Putamen (tissue), 1 donor: ENCODE measurements at regions not wholly inside any gene's neighbourhood (a gene's known extent, or its start where the extent isn't known, plus 50 kb on each side); places are given as distances from the start of the nearest gene placed in this dataset.

ENCODE experiments used
- DNase-seq: peaks from one replicate; pipeline ENCODE4 v3.0.0-alpha.2; 2016; ENCODE audit warnings: low spot score

DNA sequence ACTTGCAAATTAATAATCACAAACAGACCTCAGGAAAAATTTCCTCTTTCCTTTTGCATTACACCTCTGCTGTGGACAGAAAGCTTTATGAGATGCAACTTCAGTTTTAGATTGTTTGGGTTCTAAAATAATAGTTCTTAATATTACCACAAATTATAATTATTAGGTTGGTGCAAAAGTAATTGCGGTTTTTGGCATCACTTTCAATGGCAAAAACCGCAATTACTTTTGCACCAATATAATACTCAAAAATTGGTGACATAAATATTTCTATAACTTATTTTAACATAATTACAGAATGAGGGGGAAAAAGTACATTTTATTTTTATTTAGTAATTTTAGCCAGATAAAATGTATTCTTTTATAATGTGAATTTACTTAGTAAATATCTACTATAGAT lies 804.4 kb upstream of the FAM98A start:
- DNase-seq = no peak

DNA sequence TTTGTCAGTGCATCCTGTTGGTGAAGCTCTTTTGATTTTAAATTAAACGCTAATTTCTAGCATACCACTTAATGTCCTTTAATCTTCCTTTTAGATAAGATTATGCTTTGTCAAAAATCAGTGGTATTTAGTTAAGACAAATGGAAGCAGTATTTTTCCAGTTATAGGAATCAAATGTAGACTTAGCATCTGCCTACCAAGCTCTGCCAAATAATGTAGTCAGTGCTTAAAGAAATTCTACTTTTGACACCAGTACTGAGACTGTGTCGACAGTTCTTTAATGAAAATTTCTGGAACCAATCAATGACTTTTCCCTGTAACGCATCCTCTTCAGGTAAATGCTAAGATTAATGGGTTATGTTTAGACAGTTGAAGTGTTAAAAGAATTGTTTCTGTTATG lies 803.3 kb upstream of the FAM98A start:
- DNase-seq = no peak

DNA sequence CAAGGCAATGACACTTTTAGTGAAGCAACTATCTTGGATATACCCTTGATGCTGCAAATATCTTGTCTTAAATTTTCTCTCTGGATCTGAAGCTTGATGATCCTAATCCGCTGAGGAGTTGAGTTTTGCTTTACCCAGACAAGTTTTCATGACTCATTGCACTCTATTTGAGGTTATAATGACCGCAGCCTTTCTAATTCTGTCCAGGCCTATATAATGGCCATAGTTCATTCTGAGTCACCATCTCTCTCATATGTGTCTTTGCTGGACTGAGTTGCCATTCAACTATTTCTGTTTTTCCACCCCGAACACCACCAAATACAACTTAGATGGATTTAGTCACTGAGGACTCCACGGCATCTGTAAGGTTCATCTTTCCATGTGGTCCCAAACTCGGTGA lies 802.1 kb upstream of the FAM98A start:
- no peak for DNase-seq

DNA sequence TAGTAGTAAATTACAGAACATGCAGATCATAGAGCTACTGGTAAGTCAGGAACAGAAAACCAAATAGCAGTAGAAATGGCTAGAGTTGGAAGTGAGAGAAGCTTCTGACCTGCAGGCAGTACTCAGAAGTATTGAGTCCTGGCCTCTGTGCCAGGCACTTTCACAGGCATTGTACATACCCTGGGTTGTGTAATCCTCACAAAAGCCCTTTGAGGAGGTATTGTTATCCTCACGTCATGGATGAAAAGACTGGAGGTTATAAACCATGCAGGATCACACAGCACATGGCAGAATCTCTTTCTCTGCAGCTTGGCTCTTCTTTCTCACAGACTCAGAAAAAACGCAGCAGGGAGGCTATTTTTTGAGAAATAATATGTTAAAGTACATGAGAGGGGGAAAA lies 789.3 kb upstream of the FAM98A start:
- DNase-seq = no peak

DNA sequence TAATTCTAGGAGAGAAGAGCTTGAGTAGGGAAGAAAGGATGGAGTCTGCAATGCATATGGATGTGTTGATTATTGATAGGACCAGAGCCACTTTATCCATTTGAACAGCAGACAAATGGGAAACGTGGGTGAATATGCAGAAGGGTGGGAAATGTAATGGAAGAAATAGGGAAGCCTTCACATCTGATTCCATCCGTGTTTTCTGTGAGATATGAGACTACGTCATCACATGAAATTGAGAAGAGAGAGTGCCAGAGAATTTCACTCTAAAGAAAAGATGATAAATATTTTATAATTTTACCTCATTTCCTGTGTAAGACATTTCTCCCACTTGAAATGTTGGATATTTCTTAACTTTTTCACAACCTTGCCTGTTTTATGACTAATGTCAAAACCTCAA lies 788.4 kb upstream of the FAM98A start:
- DNase-seq = no peak

DNA sequence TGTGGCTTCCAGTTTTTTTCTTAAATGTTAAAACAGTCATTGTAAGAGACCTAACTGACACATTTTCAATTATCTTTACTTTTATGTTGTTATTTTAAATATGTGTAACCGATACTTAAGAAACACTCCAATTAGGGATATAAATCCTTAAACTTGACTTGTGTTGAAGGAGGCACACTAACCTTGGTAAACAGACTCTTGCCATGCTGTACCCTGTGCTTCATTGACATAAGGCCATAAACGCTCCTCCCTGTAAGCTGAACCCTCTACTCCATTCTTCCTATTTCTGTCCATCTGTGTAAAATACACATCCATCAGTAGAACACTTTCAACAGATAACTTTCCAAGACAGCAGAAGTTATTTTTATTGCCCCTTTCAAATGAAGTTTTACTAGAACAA lies 780.5 kb upstream of the FAM98A start:
- no peak for DNase-seq

DNA sequence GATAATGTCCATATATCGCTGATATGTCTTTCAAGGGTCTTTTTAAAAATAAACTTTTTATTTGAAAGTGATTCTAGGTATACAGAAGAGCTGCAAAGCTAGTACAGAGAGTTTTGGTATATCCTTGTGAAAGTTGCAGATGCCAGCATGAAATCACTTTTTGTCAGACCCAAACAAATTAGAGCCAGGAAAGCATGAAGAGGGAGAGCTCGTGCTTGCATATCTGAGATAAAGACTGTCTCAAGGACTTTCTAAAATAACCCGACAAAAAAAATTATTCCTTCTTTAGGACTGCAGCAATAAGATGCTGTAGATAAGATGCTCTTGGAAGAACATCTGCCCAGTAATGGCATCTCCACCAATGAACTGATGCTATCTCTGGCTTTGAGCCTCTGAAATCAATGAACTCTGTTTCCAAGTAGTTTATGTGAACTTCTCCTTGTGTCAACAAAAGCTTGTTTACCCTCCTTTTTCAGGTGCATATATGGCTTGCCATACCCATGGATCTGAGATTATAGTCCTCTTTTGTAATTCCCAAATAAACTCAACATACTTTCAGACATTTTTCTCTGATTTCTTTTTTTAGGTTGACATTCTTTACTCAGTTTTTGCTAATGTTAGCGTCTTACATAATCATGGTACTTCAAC lies 774.6 kb upstream of the FAM98A start:
- DNase-seq = no peak

DNA sequence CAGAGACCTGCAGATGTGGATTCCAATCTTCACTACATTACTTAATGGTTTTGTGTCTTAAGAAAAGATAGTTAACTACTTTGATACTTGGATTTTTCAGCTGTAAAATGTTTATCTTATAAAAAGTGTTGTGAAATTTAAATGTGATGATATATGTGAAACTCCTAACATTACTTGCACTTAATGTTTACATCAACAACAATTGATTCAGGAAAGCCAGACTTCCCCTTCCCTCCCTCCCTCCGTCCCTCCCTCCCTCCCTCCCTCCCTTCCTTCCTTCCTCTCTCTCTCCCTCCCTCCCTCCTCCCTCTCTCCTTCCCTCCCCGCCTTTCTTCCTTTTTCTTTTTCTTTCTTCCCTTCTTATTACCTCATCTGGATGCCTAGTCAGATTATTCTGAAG lies 773.9 kb upstream of the FAM98A start:
- no peak for DNase-seq

DNA sequence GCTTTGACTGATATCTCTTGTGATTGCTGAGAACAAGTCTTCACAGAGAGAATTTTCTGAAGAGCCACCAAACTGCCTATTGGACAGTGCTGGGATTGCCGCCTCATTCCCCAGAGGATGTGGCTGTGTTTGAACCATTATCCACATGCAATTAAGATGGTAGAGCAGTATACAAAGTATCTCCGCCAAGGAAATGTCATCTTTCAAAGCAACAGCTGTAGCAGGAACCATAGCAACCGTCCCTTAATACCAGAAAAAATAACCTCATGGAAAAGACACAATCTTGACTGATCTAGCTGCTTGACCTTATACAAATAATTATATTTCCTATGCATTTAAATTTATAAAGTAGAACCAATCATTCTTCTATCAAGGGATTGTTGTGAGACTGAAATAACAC lies 772.6 kb upstream of the FAM98A start:
- DNase-seq = no peak

DNA sequence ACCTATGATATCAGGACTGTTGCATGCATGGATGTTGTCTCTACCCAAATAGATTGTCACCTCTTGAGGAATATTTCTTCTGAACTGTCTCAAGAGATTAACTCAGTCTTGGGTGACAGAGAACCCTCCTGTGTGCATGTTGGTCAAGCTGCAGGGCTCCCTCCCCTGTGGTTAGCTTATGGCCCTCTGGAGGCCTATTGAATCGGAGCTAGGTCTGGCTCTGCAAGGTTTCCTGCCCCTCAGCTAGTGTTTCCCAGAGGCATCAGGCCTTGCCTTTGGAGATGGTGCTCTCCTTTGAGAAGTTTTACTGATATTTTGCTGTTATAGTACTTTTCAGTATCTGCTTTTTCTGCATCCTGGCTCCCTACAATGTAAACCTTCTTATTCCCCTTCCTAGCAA lies 769.2 kb upstream of the FAM98A start:
- DNase-seq = no peak

DNA sequence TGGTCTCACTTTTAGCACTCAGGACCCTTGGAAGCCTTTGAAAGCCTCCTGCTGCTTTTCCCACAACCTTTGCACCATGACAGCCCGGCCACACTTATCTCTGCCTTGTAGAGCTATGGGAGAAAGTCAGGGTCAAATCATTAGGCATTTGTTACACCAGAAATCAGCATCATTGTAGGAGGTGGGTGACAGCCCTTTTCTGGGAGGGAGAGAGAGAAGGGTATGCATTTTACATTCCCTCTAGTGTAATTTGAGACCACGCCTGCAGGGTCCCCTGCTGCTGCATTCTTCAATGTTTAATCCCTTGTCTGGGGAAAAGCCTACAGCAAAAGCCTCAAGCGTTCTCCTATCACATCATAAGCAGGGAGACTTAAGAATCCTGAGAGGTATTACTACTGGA lies 766.8 kb upstream of the FAM98A start:
- DNase-seq = no peak

DNA sequence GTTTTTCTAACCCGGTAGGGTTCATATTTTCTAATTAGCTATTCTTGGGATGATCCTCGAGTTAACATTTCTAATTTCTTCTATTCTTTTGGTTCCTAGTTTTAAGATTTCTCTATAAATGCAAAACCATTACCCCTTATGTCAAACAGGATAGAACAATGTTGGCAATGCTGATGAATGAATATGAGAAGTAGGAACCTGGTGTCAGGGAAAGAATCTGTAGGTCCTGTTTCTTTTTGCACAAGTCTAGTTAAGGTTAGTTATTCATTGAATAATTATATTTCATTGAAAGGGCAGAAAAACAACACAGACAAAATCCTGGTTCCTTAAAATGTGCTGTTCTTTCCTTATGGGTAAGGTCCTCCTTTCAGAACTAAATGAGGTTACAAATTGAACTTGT lies 766.4 kb upstream of the FAM98A start:
- no peak for DNase-seq

DNA sequence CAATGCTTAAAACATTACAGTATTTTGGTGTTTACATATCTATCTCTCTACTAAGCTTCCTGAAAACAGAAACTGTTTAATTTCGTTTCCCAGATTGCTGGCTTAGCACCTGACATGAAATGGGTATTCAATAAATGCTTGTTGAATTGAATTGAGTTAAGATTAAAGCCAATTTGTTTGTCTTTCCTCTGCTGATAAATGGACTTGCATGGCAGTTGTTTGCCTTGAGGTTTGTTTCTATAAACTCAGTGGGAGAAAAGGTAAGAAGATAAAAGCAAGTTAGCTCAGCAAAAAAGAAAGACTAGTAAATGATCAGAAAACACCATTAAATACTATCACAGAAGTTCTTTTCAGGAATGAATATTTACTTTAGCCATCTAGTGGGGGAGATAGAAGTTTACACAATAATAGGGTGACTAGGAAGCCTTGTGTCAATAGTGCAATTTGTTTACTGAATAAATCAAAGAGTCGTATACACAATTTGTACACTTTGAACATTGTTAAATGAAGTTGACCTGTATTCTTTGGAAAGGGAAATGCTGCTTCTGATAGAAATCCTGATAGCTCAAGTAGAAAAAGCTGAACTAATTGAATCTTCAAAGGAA lies 754.5 kb upstream of the FAM98A start:
- no peak for DNase-seq

DNA sequence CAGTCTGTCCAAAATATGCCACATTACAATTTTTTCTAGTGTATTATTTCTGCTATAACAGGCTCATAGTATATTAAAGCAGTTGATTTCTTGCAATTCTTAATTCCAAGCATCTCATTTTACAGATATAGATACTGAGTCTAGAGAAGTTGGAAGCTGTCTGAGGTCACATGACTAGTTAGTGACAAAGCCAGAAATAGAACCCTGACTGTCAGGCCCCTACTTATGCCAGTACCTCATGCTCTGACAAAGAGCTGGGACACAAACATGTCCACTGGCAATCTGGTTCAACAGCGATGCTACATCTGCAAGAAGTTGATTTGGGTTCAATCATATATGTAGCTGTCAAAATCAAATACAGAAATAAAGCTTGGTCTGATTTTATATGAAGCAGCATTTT lies 750.4 kb upstream of the FAM98A start:
- DNase-seq = no peak

DNA sequence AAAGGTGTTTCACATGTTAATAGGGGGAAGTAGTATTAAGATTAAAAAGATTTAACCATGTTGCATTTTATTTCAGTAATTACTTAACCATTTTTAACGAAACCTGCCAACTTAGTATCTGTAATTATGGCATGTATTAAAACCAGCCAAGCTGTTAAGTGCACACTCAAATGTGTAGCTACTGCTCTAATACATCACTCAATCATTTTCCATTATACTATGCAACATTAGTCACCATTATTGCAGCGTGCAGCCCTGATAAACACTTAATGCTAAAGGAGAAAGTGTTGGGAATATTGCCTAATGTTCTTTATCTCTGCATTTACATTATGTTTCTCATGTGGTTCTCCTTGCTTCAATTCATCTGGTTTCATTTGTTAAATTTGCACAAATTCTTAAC lies 745.9 kb upstream of the FAM98A start:
- no peak for DNase-seq

DNA sequence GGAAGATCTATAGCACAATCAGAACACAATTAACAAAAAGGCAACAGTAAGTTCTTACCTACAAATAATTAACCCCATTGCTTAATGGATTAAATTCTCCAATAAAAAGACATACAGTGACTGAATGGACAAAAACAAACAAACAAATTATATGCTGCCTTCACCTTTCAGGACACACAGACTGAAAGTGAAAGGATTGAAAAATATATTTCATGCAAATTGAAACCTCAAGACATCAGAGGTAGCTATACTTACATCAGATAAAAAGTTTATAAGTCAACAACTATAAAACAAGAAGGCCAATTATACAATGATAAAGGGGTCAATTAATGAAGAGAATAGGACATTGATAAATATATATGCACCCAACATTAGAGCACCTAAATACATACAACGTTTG lies 741.2 kb upstream of the FAM98A start:
- DNase-seq = no peak

DNA sequence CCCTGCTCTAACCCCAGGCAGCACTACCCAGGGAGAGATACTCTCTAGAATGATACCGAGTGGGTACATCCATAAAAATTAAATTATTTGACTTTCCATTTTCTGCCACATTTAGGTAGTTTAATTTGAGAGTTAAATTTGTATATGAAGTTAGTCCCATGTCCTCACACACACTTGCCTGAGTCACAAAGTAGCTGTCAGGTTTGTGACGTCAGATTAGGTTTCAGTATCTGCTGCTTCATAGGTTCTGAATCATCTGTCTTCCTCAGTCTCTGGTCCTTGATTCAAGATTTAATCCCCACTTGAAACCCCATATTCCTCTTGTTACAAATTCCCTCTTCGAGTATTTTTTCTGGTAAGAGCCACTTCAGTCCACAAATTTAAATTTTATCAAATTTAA lies 738.6 kb upstream of the FAM98A start:
- DNase-seq = no peak

DNA sequence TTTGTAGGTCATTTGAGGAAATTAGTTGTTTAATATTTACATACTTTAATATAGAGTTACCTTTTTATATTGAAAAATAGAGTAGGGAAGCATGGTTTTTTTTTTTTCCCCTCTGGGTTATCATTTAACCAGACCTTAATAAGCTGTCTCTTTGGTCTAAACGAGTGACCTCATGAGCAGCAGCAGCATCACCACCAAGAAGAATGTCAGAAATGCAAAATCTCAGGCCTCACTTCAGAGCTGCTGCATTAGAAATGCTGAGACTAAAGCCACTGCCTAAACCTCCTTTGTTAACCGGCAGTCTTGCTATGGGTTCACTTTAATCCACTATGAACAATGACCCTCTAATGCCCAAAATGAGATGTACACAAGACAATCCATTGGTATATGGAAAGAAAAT lies 733.7 kb upstream of the FAM98A start:
- DNase-seq = no peak

DNA sequence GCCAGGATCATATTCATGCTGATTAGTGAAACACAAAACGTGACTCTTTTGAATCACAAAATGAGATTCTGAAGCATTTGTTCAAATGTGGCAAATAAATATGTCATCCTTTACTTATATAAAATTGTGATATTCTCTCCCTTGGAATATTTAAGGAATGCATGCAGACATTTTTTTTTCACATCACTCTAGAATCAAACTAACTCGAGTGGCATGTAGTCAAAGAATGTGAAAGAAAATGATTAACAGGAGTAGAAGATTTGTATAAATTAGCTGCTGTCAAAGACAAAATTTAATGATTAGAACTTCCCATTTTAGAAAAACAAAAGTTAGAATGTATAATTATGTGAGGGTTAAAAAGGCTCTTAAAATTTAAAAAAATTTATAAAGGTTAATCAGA lies 721.0 kb upstream of the FAM98A start:
- no peak for DNase-seq

DNA sequence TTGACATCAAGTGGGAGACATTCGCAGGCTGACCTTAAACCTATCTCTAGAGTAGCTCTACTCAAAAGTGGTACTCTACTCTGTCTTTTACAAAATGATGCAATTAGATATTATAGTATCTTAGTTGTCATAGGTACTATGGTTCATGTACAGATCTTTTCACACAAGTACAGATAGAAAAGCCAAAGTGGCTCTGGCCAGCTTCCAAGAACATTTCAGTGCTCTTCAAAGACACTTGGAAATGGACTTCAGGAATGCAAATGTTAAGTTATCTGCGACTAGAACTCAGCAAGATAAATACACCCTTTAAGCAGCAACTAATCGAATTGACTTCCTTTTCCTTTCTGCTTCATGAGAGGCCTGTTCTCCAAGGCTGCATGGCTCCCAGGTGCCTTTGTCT lies 718.7 kb upstream of the FAM98A start:
- DNase-seq = no peak

DNA sequence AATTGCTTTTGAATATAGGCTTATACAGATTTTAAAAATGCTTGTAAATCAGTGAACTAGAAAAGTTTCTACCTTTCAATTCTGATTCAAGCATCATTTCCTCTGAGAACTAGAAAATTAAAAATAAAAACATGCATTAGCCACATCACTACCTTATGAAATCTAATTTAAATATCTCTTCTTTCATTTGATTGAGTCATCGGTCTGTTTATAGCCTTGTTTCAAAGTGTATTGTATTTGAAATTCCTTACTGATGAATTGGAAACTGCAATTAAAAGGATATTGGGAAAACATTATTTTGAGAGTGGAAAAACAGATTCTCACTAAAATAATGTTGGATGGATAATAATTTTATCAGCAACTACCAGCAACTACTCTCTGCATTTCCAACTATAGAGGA lies 717.7 kb upstream of the FAM98A start:
- DNase-seq = no peak

DNA sequence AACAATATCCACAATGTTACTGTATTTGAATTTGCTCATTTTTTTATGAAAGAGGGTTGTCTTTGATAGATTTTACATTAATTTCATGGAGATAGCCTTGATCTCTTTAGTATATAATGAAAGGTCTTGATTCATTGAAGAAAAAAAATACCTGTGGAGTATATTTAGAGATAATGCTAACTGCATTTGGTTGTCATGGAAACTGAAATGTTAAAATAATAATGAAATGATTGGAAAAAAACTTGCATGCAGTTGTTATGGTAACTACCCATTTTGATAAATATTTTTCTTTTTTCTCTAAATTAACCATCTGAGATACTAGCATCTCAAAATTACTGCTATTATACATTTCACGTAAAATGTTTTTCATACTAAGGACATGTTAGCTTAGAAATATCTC lies 712.7 kb upstream of the FAM98A start:
- DNase-seq = no peak

DNA sequence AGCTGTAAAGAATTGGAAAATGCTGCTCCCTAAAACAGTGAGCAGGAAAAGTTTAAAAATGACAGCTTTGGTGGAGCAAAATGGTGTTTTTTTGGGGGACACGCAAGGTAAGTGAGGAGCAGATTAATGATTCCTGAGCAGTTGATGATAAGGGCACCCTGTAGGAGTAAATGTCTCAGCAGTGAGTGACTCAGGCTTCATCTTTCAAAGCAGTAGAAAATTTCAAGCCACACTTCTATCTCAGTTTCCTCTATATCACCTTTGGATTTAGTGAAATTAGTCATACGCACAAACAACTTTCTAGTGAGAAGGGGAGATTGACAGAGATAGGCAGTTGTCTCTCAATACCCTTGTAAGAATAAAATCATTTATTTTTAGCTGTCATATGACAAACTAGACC lies 709.0 kb upstream of the FAM98A start:
- DNase-seq = no peak

DNA sequence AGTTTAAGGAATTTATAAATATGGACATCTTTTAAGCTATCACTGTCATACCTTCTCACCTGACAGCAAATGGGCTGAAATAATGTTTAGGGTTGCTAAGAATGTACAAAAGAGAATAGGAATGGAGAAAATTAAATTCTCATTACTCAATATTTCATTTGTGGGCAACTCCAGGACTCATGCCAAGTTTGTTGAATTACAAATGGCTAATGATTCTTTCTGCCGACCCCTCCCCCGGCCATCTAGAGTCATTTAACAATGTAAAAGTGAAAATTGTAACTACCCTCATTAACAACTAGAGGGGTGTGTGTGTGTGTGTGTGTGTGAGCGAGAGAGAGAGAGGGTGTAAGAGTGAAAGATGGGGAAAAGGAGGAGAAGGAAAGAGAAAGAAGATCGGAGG lies 708.5 kb upstream of the FAM98A start:
- DNase-seq = no peak

DNA sequence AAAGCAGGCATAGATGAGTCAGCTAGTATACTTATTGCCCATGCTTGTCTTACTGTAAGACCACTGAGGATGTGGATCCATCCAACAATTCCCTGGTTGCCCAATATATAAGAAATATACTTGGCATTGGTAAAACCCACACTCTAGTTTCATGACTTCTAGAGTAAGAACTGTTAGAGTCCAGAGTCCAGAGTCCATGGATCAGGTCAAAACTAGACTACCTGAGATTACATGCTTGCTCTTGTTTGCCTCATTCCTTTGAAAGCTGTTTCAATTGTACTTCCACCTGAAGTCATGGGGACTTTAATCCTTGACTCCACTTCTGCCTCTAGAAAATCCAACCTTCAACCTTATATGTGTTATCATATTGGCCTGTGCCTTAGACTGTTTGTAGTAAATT lies 707.6 kb upstream of the FAM98A start:
- DNase-seq = no peak
